VCaP (cell line): ENCODE measurements at regions not wholly inside any gene's neighbourhood (a gene's known extent, or its start where the extent isn't known, plus 50 kb on each side); places are given as distances from the start of the nearest gene placed in this dataset.

Experiments
- H3K27ac ChIP-seq: fragments of 450-650 bp; 2 replicates; pipeline ENCODE4 v1.5.1; 2017
- TF ChIP-seq, protein P1 (sequence below): fragments of 450-650 bp; conservative IDR thresholded peaks from 2 replicates; pipeline ENCODE4 v1.5.1; 2017; ENCODE audit warnings: mild to moderate bottlenecking, moderate library complexity

DNA sequence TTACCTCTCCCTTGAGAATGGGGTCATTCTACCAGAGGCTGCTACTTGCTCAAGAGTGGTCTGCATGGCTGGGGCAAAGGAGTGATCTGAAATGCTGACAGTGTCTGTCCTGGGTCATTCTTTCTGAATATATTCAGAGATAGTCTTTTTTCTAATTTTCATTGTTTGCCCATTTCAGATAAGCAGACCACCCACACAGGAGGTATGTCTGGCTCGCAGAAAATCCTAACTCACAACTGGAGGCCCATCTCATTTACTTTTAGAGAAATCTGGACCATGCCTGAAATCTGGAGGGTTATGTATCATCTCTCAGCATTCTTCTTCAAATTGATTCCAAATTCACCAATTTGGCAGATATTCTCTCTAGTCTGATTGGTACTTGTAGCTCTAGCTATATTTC lies 227.6 kb downstream of the SEC61B start:
- TF ChIP-seq, protein P1, sequence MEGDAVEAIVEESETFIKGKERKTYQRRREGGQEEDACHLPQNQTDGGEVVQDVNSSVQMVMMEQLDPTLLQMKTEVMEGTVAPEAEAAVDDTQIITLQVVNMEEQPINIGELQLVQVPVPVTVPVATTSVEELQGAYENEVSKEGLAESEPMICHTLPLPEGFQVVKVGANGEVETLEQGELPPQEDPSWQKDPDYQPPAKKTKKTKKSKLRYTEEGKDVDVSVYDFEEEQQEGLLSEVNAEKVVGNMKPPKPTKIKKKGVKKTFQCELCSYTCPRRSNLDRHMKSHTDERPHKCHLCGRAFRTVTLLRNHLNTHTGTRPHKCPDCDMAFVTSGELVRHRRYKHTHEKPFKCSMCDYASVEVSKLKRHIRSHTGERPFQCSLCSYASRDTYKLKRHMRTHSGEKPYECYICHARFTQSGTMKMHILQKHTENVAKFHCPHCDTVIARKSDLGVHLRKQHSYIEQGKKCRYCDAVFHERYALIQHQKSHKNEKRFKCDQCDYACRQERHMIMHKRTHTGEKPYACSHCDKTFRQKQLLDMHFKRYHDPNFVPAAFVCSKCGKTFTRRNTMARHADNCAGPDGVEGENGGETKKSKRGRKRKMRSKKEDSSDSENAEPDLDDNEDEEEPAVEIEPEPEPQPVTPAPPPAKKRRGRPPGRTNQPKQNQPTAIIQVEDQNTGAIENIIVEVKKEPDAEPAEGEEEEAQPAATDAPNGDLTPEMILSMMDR = no peak
- no peak overlapping the region for H3K27ac ChIP-seq

DNA sequence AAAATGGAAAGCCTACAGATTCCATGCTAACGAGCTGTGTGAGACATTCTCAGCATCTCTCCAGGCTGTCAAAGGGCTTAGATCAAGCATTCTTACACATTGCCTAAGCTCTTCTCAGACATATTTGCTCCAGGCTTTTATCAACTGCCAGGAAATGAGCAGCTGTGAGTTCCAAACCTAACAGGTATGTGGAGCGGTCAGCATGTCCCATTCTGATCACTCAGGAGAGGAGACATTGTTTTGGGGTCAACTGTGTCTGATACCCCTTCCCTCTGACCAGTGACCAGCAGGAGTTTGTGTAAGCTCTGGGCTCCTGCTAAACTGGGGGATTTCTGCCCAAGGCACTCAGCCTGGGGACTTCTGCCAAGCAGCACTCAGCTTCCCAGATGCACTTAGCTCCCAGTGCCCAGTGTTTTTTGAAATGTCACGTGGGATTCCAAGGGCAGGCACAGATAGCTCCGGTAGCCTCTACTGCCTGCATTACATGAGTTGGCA lies 229.1 kb downstream of the SEC61B start:
- no peak overlapping the region for H3K27ac ChIP-seq
- TF ChIP-seq, protein P1 = no peak

- TF ChIP-seq, protein P1 = no peak
- no peak overlapping the region for H3K27ac ChIP-seq
Measured at GRCh38 chr9:99457406-99457805, 235.3 kb downstream of the SEC61B start.

GRCh38 chr9:99457981-99458380 lies 235.9 kb downstream of the SEC61B start:
- TF ChIP-seq, protein P1 = no peak
- no peak overlapping the region for H3K27ac ChIP-seq

DNA sequence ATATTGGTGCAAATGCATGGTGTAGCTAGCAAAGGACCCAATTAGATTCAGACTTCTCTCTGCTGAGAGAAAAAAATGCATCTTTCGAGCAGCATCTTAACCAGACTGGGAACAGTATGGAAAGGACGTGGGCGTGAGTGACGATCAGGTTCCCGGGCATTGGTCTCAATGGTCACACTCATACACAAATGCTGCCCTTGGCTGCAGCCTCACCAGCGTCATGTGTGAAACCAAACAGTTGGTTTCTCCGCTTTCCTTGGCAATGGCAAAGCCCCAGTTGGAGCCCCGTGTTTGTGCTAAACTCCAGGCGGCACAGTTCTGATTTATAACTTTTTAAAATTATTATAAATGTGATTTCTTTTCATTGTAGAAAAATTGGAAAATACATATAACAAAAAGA lies 237.8 kb downstream of the SEC61B start:
- H3K27ac ChIP-seq = no peak overlapping the region
- TF ChIP-seq, protein P1 = no peak

DNA sequence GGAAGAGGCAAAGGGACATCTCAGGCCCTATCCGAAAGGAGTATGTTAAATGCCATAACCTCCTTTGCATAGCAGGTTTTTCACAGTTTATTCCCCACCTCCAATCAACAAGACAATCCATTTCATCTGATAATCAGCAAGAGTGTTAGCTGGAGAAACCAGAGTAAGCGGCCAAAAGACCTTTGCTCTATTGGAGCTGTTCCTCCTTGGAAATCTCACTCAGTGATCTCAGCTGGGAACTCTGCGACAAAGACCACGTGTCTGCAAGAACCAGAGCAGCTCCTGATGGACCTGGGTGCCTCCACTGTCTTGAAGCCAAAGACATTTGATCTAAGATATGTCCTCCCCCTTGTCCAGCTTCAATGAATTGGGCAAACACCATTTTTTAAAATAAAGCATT lies 241.0 kb downstream of the SEC61B start:
- H3K27ac ChIP-seq = no peak overlapping the region
- TF ChIP-seq, protein P1 = no peak

GRCh38 chr9:99464568-99464967 lies 242.5 kb downstream of the SEC61B start:
- TF ChIP-seq, protein P1 = no peak
- H3K27ac ChIP-seq = no peak overlapping the region
